OCI-LY7 (cell line): ENCODE measurements at regions not wholly inside any gene's neighbourhood (a gene's known extent, or its start where the extent isn't known, plus 50 kb on each side); places are given as distances from the start of the nearest gene placed in this dataset.

ENCODE experiments used
- BruUV-seq: library from RNA; stranded (reverse); fragments of 400-500 nt; replicated peaks from 2 replicates; lab custom pipeline; 2021; lab: Mats Ljungman, UMichigan
- CTCF ChIA-PET: fragments of 300-600 bp; sonication (Branson Sonifier 250); formaldehyde crosslinking; loops from one replicate; lab custom pipeline; 2022; ENCODE audit warnings: antibody characterized with exemption; ENCODE audit not compliant: unreplicated experiment; lab: Charles Lee
- POLR2A ChIA-PET: fragments of 300-600 bp; sonication (Branson Sonifier 250); formaldehyde crosslinking; loops from one replicate; lab custom pipeline; 2022; ENCODE audit warnings: antibody characterized with exemption; lab: Charles Lee
- DNase-seq: peaks from one replicate; pipeline ENCODE4 v3.0.0-alpha.2; 2015; ENCODE audit warnings: low spot score
- H2AFZ ChIP-seq: fragments of 200-600 bp; sonication (generic), shearing (Covaris generic); 2 replicates; pipeline ENCODE4 v1.6.1; 2014; ENCODE audit warnings: mild to moderate bottlenecking, antibody characterized with exemption, low read length, moderate library complexity
- H3K27ac ChIP-seq: fragments of 200-600 bp; sonication (generic); 2 replicates; pipeline ENCODE4 v1.5.1; 2014; ENCODE audit warnings: mixed run types, low read depth, mild to moderate bottlenecking, moderate library complexity, low read length, inconsistent platforms; ENCODE audit not compliant: poor library complexity, severe bottlenecking
- H3K36me3 ChIP-seq: fragments of 200-600 bp; sonication (generic); 2 replicates; pipeline ENCODE4 v1.6.1; 2014; ENCODE audit warnings: mild to moderate bottlenecking, antibody characterized with exemption, low read length, moderate library complexity, mixed read lengths; ENCODE audit not compliant: insufficient read depth
- H3K4me1 ChIP-seq: fragments of 200-600 bp; sonication (generic); 2 replicates; pipeline ENCODE4 v1.5.1; 2014; ENCODE audit warnings: mild to moderate bottlenecking, low read length; ENCODE audit not compliant: insufficient read depth, poor library complexity, severe bottlenecking
- H3K4me2 ChIP-seq: fragments of 200-600 bp; sonication (generic); 2 replicates; pipeline ENCODE4 v1.6.1; 2014; ENCODE audit warnings: mild to moderate bottlenecking, low read length
- H3K4me3 ChIP-seq: fragments of 200-600 bp; sonication (generic); 2 replicates; pipeline ENCODE4 v1.5.1; 2014; ENCODE audit warnings: mild to moderate bottlenecking, low read depth, low read length; ENCODE audit not compliant: poor library complexity, severe bottlenecking
- H3K79me2 ChIP-seq: fragments of 200-600 bp; sonication (generic); 2 replicates; pipeline ENCODE4 v1.6.1; 2016; ENCODE audit warnings: low read depth, mild to moderate bottlenecking, low read length, moderate library complexity, mixed read lengths; ENCODE audit not compliant: insufficient read depth
- H3K9me2 ChIP-seq: fragments of 200-600 bp; sonication (generic); 2 replicates; pipeline ENCODE4 v1.6.1; 2016; ENCODE audit warnings: mild to moderate bottlenecking, low read length, mixed read lengths; ENCODE audit not compliant: insufficient read depth
- H3K9me3 ChIP-seq: fragments of 200-600 bp; sonication (generic); 2 replicates; pipeline ENCODE4 v1.6.1; 2014; ENCODE audit warnings: mild to moderate bottlenecking, mixed run types, low read length, mixed read lengths
- H4K20me1 ChIP-seq: fragments of 200-600 bp; sonication (generic); 2 replicates; pipeline ENCODE4 v1.6.1; 2014; ENCODE audit warnings: mild to moderate bottlenecking, antibody characterized with exemption, low read length, moderate library complexity, mixed read lengths; ENCODE audit not compliant: insufficient read depth
- EZH2phosphoT487 ChIP-seq: fragments of 200-600 bp; sonication (generic); IDR thresholded peaks from 2 replicates; pipeline ENCODE4 v1.6.1; 2018; ENCODE audit warnings: low read depth, borderline replicate concordance, mild to moderate bottlenecking, mixed run types, antibody characterized with exemption, low read length, moderate library complexity, mixed read lengths
- intact Hi-C: fragments of 100-400 bp; cut with micrococcal nuclease; formaldehyde crosslinking; loops from one replicate; pipeline ENCODE4 v1.10.0; 2022; ENCODE audit not compliant: unreplicated experiment
- TF ChIP-seq, protein P1 (sequence below): fragments of 200-600 bp; sonication (generic); conservative IDR thresholded peaks from 2 replicates; pipeline ENCODE4 v1.5.1; 2014; ENCODE audit warnings: mild to moderate bottlenecking, antibody characterized with exemption, low read length, moderate library complexity, mixed read lengths

DNA sequence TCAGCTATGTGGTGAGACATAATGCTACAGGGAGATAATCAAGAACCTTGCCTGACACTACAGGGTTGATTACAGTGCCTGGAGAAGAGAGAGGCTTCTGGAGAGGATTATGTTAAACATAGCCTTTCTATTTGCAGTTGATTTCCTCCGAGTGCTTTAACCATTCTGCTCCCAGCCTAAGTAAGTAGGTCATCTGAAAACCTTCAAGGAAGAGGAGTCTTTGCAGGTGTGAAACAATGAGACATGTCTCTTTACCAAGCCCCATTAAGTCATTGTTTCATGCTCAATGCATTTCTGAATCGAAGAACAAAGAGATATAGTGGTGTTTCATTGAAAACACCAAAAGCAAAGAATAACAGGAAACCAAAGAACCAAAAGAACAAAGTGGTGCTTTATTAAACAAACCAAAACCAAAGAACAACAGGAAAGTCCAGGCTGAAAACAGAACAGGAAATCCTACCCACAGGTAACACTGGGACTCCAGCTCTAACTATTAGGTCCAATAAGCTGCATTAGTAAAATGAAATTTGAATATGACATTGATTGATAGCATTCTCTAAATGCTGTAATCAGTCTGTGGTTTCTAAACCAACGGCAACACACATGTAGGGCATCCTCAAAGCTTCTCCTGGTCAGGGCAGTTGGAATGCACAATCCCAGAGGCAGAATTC, 113.3 kb upstream of the SPATA31D4 start:
- H3K4me2 ChIP-seq = peak overlapping the region; percentile 47
- no peak overlapping the region for H3K4me3 ChIP-seq
- BruUV-seq = no TSS peak
- CTCF ChIA-PET = no interaction called here
- H3K27ac ChIP-seq = peak overlapping the region; percentile 16
- H4K20me1 ChIP-seq = no peaks in the 10 kb centered on the region
- DNase-seq = peak; percentile 52
- TF ChIP-seq, protein P1, sequence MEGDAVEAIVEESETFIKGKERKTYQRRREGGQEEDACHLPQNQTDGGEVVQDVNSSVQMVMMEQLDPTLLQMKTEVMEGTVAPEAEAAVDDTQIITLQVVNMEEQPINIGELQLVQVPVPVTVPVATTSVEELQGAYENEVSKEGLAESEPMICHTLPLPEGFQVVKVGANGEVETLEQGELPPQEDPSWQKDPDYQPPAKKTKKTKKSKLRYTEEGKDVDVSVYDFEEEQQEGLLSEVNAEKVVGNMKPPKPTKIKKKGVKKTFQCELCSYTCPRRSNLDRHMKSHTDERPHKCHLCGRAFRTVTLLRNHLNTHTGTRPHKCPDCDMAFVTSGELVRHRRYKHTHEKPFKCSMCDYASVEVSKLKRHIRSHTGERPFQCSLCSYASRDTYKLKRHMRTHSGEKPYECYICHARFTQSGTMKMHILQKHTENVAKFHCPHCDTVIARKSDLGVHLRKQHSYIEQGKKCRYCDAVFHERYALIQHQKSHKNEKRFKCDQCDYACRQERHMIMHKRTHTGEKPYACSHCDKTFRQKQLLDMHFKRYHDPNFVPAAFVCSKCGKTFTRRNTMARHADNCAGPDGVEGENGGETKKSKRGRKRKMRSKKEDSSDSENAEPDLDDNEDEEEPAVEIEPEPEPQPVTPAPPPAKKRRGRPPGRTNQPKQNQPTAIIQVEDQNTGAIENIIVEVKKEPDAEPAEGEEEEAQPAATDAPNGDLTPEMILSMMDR = no peak
- POLR2A ChIA-PET = no interaction called here
- no peaks in the 10 kb centered on the region for H3K79me2 ChIP-seq
- no peaks in the 10 kb centered on the region for H3K36me3 ChIP-seq
- intact Hi-C loops = no loop called here
- no peaks in the 10 kb centered on the region for H3K9me3 ChIP-seq
- no peak overlapping the region for H2AFZ ChIP-seq
- H3K9me2 ChIP-seq = no peaks in the 10 kb centered on the region
- peaks cover 18% of the 10 kb centered on the region for H3K4me1 ChIP-seq

DNA sequence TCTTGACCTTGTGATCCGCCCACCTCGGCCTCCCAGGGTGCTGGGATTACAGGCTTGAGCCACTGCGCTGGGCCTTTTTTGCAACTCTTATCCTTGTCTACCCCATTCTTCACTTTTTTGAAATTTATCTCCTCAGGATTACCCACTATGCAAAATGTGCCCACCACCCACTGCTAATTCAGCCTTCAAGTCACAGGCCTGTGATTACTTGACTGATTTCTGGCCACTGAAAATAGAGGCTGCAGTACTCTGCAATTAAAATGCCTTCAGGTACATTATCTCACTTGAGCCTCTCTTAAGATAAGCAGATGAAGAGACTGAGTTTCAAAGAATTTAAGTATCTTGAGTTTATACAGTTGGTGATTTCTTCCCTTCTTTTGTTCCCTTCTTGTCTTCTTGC, 112.4 kb upstream of the SPATA31D4 start:
- no peak overlapping the region for H3K4me2 ChIP-seq
- ChIA-PET POLR2A (no interaction called here), CTCF (no interaction called here)
- TF ChIP-seq, protein P1 = no peak
- TF ChIP-seq EZH2phosphoT487 = no peak
- no peaks in the 10 kb centered on the region for H3K36me3 ChIP-seq
- no TSS peak for BruUV-seq
- H3K79me2 ChIP-seq = no peaks in the 10 kb centered on the region
- no peak for DNase-seq
- H3K9me2 ChIP-seq = no peaks in the 10 kb centered on the region
- no peak overlapping the region for H3K4me3 ChIP-seq
- no peaks in the 10 kb centered on the region for H3K9me3 ChIP-seq
- H4K20me1 ChIP-seq = no peaks in the 10 kb centered on the region
- intact Hi-C loops = no loop called here
- H3K4me1 ChIP-seq = peaks cover 18% of the 10 kb centered on the region
- H3K27ac ChIP-seq = no peak overlapping the region
- no peak overlapping the region for H2AFZ ChIP-seq

DNA sequence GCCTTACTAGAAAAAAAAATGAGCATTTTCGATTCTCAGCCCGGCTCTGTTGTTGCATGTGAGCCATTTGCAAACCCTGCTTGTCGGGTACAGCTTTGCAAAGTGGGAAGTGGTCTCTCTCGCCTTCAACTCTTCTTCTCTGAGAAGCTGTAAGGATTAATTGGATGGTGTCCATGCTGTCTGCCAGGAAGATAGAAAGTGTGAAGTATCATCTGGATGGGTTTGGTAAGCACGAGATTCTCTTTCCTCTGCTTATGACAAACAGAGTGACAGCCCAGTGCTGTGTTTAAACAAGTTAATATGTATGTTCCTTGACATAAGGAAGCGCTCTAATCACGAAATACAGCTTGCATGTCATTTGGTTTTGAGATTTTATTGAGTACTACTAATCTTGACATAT, 109.1 kb upstream of the SPATA31D4 start:
- H3K36me3 ChIP-seq = no peaks in the 10 kb centered on the region
- BruUV-seq = no TSS peak
- H3K4me3 ChIP-seq = no peak overlapping the region
- no peaks in the 10 kb centered on the region for H3K9me3 ChIP-seq
- no peaks in the 10 kb centered on the region for H4K20me1 ChIP-seq
- H3K4me2 ChIP-seq = no peak overlapping the region
- peaks cover 15% of the 10 kb centered on the region for H3K4me1 ChIP-seq
- no peaks in the 10 kb centered on the region for H3K9me2 ChIP-seq
- intact Hi-C loops = no loop called here
- H3K27ac ChIP-seq = no peak overlapping the region
- POLR2A ChIA-PET = no interaction called here
- no peaks in the 10 kb centered on the region for H3K79me2 ChIP-seq
- no peak for DNase-seq
- TF ChIP-seq, protein P1 = no peak
- no peak for TF ChIP-seq EZH2phosphoT487
- no peak overlapping the region for H2AFZ ChIP-seq
- CTCF ChIA-PET = no interaction called here
